HepG2 (cell line): ENCODE measurements at regions not wholly inside any gene's neighbourhood (a gene's known extent, or its start where the extent isn't known, plus 50 kb on each side); places are given as distances from the start of the nearest gene placed in this dataset.

Experiments
- ATAC-seq: fragments of 200-7000 bp; cut with Tn5 transposase; 3 replicates; pipeline ENCODE4 v1.9.1; 2020; ENCODE audit warnings: mild to moderate bottlenecking, moderate library complexity
- BruUV-seq: library from RNA; stranded (reverse); fragments of 400-500 nt; replicated peaks from 2 replicates; lab custom pipeline; 2021; lab: Mats Ljungman, UMichigan
- CTCF ChIA-PET: fragments of 300-600 bp; formaldehyde crosslinking; extraction: SDS; loops from one replicate; lab custom pipeline; 2021; ENCODE audit warnings: low total read pairs, inconsistent platforms, low intra/inter-chr PET ratio; lab: Yijun Ruan, JAX
- POLR2A ChIA-PET: fragments of 350-600 bp; sonication (Branson Sonifier 250); formaldehyde crosslinking; loops from one replicate; lab custom pipeline; 2020; ENCODE audit warnings: antibody characterized with exemption, inconsistent platforms; lab: Yijun Ruan, JAX
- DNase-seq: peaks from one replicate; pipeline ENCODE4 v3.0.0-alpha.2; 2015; ENCODE audit warnings: low spot score
- FAIRE-seq: peaks from 3 replicates; lab custom pipeline; 2011; peaks lifted over from hg19 to GRCh38; lab: Jason Lieb, UNC
- H2AFZ ChIP-seq: one replicate; pipeline ENCODE4 v1.6.1; 2011; ENCODE audit warnings: low read length, inconsistent platforms
- H3K27ac ChIP-seq: fragments of 300-600 bp; 3 replicates; pipeline ENCODE4 v1.8.0; 2011; ENCODE audit warnings: mixed run types, mild to moderate bottlenecking, mixed read lengths, low read length, inconsistent platforms; ENCODE audit not compliant: insufficient read depth; ENCODE audit errors: extremely low read length
- H3K27me3 ChIP-seq, 2 experiments: fragments of 200-600 bp in 1 of 2; 2 replicates in 1 of 2; 3 replicates in 1 of 2; pipeline versions ENCODE4 v1.6.0 to v1.8.0; 2011; ENCODE audit warnings: low read length in 2 of 2, mild to moderate bottlenecking in 2 of 2, moderate library complexity in 2 of 2, inconsistent platforms in 1 of 2; ENCODE audit not compliant: insufficient read depth in 2 of 2, control insufficient read depth in 1 of 2
- H3K36me3 ChIP-seq, 2 experiments: fragments of 200-600 bp in 1 of 2; replicated peaks in 1 of 2; 2 replicates in 1 of 2; 3 replicates in 1 of 2; pipeline versions ENCODE4 v1.5.1 to v1.8.0; 2011; ENCODE audit warnings: low read length in 2 of 2, inconsistent platforms in 1 of 2; ENCODE audit not compliant: insufficient read depth in 2 of 2, control insufficient read depth in 1 of 2
- H3K4me1 ChIP-seq: 2 replicates; pipeline ENCODE4 v1.5.1; 2012; ENCODE audit warnings: low read length, inconsistent platforms; ENCODE audit not compliant: insufficient read depth
- H3K4me2 ChIP-seq: 2 replicates; pipeline ENCODE4 v1.6.0; 2011; ENCODE audit warnings: low read depth, low read length, inconsistent platforms
- H3K4me3 ChIP-seq, 3 experiments: fragments of 200-600 bp in 1 of 3; sonication (generic), shearing (Covaris generic) in 1 of 3; replicated peaks in 1 of 3; 2 replicates each; pipeline ENCODE4 v1.5.1; 2011 to 2016; ENCODE audit warnings: low read length in 3 of 3, inconsistent platforms in 2 of 3, low read depth in 2 of 3, mild to moderate bottlenecking in 2 of 3, control low read depth in 1 of 3, mixed read lengths in 1 of 3; ENCODE audit not compliant: insufficient read depth in 1 of 3
- H3K79me2 ChIP-seq: one replicate; pipeline ENCODE4 v1.6.1; 2011; ENCODE audit warnings: low read length, inconsistent platforms; ENCODE audit not compliant: insufficient read depth
- H3K9ac ChIP-seq: 2 replicates; pipeline ENCODE4 v1.6.0; 2011; ENCODE audit warnings: mild to moderate bottlenecking, low read depth, low read length, inconsistent platforms; ENCODE audit not compliant: insufficient read depth
- H3K9me3 ChIP-seq: 2 replicates; pipeline ENCODE4 v1.5.1; 2012; ENCODE audit warnings: mild to moderate bottlenecking, low read length
- H4K20me1 ChIP-seq: 2 replicates; pipeline ENCODE4 v1.6.0; 2011; ENCODE audit warnings: inconsistent platforms, mild to moderate bottlenecking, low read length, moderate library complexity; ENCODE audit not compliant: insufficient read depth
- ATF7-NPFF ChIP-seq: sonication (generic); formaldehyde crosslinking; IDR thresholded peaks from 2 replicates; pipeline ENCODE4 v1.8.1; 2023; ENCODE audit warnings: mild to moderate bottlenecking, low read depth, missing genetic modification reagents, moderate library complexity
- CEBPB ChIP-seq: IDR thresholded peaks from 2 replicates; pipeline ENCODE4 v1.6.1; 2011; ENCODE audit warnings: low read depth, low read length, improper control_type of control experiment, borderline replicate concordance
- ESRRA ChIP-seq: sonication (generic); formaldehyde crosslinking; IDR thresholded peaks from 2 replicates; pipeline ENCODE4 v1.5.1; 2020; ENCODE audit warnings: mild to moderate bottlenecking, low read depth, missing genetic modification reagents
- MTA3 ChIP-seq: sonication (generic); formaldehyde crosslinking; IDR thresholded peaks from 2 replicates; pipeline ENCODE4 v1.4.0; 2020; ENCODE audit warnings: missing genetic modification reagents
- PAF1 ChIP-seq: IDR thresholded peaks from 2 replicates; pipeline ENCODE4 v1.6.1; 2016; ENCODE audit warnings: missing genetic modification reagents, missing compliant biosample characterization
- PATZ1 ChIP-seq: sonication (generic); formaldehyde crosslinking; IDR thresholded peaks from 2 replicates; pipeline ENCODE4 v1.4.0; 2020; ENCODE audit warnings: missing genetic modification reagents
- PAX8 ChIP-seq: sonication (generic); formaldehyde crosslinking; IDR thresholded peaks from 2 replicates; pipeline ENCODE4 v1.8.0; 2022; ENCODE audit warnings: mild to moderate bottlenecking, missing genetic modification reagents, borderline replicate concordance
- WGBS: methylation state at CpG from one replicate; pipeline ENCODE4 v1.1.6; 2017; ENCODE audit warnings: low lambda C conversion rate; 5-methylcytosine and 5-hydroxymethylcytosine counted together
- in situ Hi-C: cut with HindIII; loops from 2 replicates; pipeline ENCODE4 v1.10.0; 2017; ENCODE audit warnings: low pct_unique_long_range_greater_than_20kb; ENCODE audit not compliant: extremely low pct_ligation_motif_present
- intact Hi-C: fragments of 100-400 bp; cut with micrococcal nuclease; formaldehyde crosslinking; loops from one replicate; pipeline ENCODE4 v1.10.0; 2022; ENCODE audit not compliant: unreplicated experiment
- TF ChIP-seq, protein P1 (sequence below): sonication (generic); formaldehyde crosslinking; conservative IDR thresholded peaks from 2 replicates; pipeline ENCODE4 v1.8.0; 2022; ENCODE audit warnings: mild to moderate bottlenecking, moderate library complexity, missing genetic modification reagents

DNA sequence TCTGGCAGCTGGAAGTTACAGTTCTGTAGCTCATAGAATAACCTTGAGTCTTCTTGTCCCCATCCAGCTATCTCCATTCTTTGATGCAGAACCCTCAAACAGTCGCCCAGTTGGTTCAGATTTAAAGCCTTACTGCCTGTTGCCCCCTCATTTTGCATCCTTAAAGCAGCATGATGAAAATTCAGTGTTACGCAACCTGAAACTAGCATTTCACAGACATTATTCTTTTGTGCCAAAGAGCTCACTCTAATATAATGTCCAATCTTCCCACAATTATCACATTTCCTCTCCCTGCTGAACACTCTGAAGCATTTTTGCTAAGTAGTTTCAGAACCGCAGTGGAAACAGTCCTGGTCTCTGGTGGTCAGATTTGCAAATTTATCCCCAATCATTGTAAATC is 318.0 kb downstream of the PSAT1 start:
- CTCF ChIA-PET = no interaction called here
- Histone ChIP-seq H3K27me3 (no peaks in the 10 kb centered on the region), H3K36me3 (no peaks in the 10 kb centered on the region), H3K9me3 (no peaks in the 10 kb centered on the region), H3K4me1 (no peaks in the 10 kb centered on the region), H3K4me3 (no peak overlapping the region), H3K4me2 (no peak overlapping the region), H3K79me2 (no peaks in the 10 kb centered on the region), H3K9ac (no peak overlapping the region), H4K20me1 (no peaks in the 10 kb centered on the region), H2AFZ (no peak overlapping the region), H3K27ac (no peak overlapping the region)
- no peak for FAIRE-seq
- DNase-seq = no peak
- in situ Hi-C loops (no loop called here), intact Hi-C loops (no loop called here)
- BruUV-seq = no TSS peak
- WGBS = 44% methylated on average over 3 of the region's 3 CpGs
- POLR2A ChIA-PET = no interaction called here
- no peak for ATAC-seq
- no peak for TF ChIP-seq MTA3 (CRISPR knock-in tag)
- peak; percentile 76 for TF ChIP-seq CEBPB
- TF ChIP-seq, all 625 proteins: peak for 1

- Histone ChIP-seq H3K27ac (no peak overlapping the region), H3K9ac (no peak overlapping the region), H3K4me2 (no peak overlapping the region), H3K27me3 (no peaks in the 10 kb centered on the region), H3K9me3 (no peaks in the 10 kb centered on the region), H2AFZ (no peak overlapping the region), H3K4me1 (no peaks in the 10 kb centered on the region), H3K4me3 (no peak overlapping the region), H4K20me1 (no peaks in the 10 kb centered on the region), H3K79me2 (no peaks in the 10 kb centered on the region), H3K36me3 (no peaks in the 10 kb centered on the region)
- TF ChIP-seq ATF7-NPFF (no peak), PAX8 (CRISPR knock-in tag) (no peak), PATZ1 (no peak), ESRRA (no peak), PAF1 (CRISPR knock-in tag) (no peak)
- TF ChIP-seq, protein P1, sequence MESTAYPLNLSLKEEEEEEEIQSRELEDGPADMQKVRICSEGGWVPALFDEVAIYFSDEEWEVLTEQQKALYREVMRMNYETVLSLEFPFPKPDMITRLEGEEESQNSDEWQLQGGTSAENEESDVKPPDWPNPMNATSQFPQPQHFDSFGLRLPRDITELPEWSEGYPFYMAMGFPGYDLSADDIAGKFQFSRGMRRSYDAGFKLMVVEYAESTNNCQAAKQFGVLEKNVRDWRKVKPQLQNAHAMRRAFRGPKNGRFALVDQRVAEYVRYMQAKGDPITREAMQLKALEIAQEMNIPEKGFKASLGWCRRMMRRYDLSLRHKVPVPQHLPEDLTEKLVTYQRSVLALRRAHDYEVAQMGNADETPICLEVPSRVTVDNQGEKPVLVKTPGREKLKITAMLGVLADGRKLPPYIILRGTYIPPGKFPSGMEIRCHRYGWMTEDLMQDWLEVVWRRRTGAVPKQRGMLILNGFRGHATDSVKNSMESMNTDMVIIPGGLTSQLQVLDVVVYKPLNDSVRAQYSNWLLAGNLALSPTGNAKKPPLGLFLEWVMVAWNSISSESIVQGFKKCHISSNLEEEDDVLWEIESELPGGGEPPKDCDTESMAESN (CRISPR knock-in tag) = no peak
- DNase-seq (no peak), ATAC-seq (no peak), FAIRE-seq (no peak)
- 38% methylated on average over 5 of the region's 5 CpGs for WGBS
- in situ Hi-C loops (no loop called here), intact Hi-C loops (no loop called here)
- CTCF ChIA-PET = no interaction called here
- POLR2A ChIA-PET = no interaction called here
- no TSS peak for BruUV-seq
Observed at GRCh38 chr9:78615372-78615771, 318.4 kb downstream of the PSAT1 start.
